Fibroblast of gingiva (primary cell): ENCODE measurements at regions not wholly inside any gene's neighbourhood (a gene's known extent, or its start where the extent isn't known, plus 50 kb on each side); places are given as distances from the start of the nearest gene placed in this dataset.

Source experiments
- DNase-seq: peaks from one replicate; pipeline ENCODE4 v3.0.0-alpha.2; 2011; ENCODE audit warnings: low read depth

DNA sequence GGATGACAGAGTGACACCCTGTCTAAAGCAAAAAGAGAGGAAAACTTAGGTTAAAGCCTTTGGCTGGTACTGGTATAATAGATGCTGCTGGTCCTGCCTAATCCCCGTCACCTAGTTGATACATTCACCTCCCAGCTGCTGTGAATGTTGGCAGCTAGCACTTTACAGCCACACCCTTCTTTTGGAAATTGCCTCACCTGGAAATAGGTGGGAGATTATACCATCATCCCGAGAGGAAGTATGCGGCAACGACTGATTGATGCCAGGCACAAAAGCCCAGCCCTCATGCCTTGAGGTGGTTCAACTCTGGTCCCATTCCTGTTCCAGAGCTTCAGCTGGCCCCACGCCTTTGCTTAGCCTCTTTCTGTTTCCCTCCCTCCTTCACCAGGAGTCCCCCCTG, 53.2 kb upstream of the SIAH1 start:
- no peak for DNase-seq

DNA sequence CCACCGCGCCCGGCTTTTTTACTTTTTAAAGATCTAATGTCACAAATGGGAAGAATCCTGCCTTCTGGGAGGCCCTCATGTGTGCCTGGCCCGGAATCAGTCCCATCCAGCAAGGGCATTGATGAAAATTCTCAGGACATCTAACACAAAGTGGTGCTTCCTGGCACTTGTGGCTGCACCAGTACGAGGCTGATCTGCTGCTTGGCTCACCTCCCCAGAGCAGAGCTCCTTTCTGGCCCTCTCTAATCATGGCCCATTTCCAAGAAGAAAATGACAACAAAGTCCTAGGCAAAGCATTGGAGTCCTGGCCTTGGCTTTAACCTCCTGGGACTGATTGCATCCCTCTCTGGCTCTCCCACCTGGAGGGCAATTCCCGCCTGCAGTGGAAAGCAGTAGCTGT, 50.7 kb upstream of the SIAH1 start:
- no peak for DNase-seq

GRCh38 chr16:48435318-48435680, 50.1 kb upstream of the SIAH1 start:
- DNase-seq: peak; percentile 14
